KBM-7 (cell line): ENCODE measurements at regions not wholly inside any gene's neighbourhood (a gene's known extent, or its start where the extent isn't known, plus 50 kb on each side); places are given as distances from the start of the nearest gene placed in this dataset.

Source experiments
- DNase-seq: peaks from one replicate; pipeline ENCODE4 v3.0.0-alpha.2; 2015
- in situ Hi-C: fragments of 300-500 bp; cut with MboI; formaldehyde crosslinking; loops from 2 replicates; pipeline ENCODE4 v1.14.3; 2020; ENCODE audit warnings: low sequenced_read_pairs, low pct_unique_long_range_greater_than_20kb, mixed read lengths

DNA sequence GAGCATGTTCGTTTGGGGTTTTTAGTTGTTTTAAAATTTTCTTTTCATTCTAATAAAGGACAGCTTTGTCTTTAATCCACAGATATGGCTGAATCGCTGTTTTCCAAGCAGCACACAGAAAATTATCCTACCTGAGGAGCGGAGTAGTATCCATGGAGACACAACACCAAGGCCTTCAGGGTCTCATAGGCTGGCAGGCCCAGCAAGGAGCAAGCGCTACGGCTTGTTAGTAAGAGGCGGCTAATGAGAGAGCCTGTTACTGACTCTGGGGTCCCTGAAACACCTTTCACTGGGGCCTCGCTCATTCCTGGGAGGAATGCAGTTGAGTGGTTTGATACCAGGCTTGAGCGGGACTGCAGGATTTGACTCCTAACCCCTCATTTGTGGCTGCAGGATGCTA is 303.8 kb upstream of the CDH4 start:
- in situ Hi-C loops: no loop called here
- DNase-seq: no peak

GRCh38 chr20:60950561-60950960 is 301.5 kb upstream of the CDH4 start:
- no peak for DNase-seq
- in situ Hi-C loops: no loop called here

GRCh38 chr20:60950974-60951373 is 301.1 kb upstream of the CDH4 start:
- in situ Hi-C loops: no loop called here
- DNase-seq: no peak

DNA sequence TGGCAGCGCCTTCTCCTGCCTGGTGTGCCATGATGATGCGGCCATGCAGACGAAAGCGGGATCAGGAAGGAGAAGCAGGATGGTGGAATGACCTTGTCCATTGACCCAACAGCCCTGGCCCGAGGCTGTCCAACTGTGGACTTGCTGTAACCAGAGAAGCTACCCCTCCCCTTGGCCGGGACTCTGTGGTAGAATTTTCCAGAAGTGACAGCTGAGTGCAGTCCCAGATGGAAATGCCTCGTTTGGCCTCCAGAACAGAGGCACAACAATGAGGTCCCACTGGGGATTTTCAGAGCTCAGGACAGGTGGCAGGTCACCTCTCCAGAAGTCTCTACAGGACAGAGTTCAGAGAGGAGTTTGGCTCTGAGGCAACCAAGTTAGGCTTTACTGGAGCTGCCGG is 299.2 kb upstream of the CDH4 start:
- in situ Hi-C loops: no loop called here

DNA sequence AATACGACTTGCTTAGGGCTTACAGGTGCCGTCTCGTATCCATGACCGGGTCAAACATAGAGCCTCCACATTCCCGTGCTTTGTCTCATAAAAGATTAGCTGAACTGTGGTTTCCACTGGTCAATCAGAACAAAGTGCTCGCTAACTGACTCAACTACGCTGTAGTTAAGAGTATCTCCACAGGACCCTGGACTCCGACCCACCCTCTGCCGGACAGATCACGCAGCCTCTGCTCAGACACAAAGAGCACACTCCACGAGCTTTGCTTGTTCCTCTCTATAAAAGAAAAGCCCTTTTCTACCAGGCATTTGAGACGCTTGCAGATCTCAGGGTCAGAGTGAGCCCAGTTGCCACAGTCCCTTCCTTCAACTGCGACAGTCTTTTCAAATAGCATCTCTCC is 298.7 kb upstream of the CDH4 start:
- DNase-seq: no peak
- in situ Hi-C loops: no loop called here

More for the DNA sequence above, 299.2 kb upstream of the CDH4 start:
- no peak for DNase-seq

DNA sequence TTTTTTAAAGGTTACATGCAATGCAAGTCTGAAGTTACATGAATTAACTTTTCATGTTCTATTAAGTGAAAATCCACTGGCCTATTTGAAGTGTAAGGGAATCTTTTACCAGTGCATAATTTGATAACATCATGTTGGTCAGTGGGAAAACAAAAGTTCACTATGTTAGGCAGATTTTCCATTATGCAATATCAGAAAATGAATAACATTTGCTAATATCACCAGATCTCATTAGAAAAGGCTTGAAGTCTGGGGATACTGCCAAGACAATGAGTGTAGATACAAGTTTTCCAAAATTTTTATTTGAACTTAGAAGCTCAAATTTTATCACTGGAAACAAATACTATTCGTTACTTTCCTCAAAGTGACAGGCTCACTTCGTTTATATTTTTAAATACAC is 296.4 kb upstream of the CDH4 start:
- no peak for DNase-seq
- in situ Hi-C loops: no loop called here

GRCh38 chr20:60956194-60956593 is 295.9 kb upstream of the CDH4 start:
- in situ Hi-C loops: no loop called here
- DNase-seq: no peak

DNA sequence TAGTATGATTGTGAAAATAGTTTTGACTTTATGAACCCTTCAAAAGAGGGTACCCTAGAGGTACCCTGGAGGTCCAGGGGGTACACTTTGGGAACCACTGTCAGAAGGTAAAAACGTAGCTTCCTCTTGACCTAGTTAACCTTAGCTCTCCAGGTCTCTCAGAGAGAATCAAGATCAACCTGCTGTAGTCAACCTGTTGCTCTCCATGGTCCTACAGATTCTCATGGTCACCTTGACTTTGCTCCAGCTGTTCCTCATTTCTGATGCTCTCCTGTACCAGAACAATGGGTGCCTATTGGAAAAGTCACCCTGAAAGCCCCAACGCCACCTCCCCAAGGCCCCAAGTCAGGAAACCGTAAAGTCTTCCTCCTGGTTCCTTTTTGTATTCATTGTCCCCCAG is 294.4 kb upstream of the CDH4 start:
- in situ Hi-C loops: no loop called here
- no peak for DNase-seq

DNA sequence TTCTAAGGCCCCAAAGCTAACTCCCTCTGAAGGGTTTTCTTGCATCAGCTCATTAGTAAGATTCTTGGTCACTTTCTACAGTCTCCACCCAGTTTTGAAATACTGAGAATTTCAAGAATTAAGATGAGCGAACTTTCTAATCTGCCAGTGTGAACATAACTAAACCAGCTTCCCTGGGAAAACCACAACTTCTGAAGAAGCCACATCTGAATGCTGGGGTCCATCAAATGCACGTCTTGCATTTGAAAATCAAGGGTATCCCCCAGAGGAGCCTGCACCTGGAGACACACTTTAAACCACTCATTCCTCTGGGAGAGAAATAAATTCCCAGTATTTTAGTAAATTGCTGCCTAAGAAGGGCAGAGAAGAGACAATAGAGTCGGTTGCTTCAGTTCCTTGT is 292.1 kb upstream of the CDH4 start:
- in situ Hi-C loops: no loop called here
- DNase-seq: no peak

DNA sequence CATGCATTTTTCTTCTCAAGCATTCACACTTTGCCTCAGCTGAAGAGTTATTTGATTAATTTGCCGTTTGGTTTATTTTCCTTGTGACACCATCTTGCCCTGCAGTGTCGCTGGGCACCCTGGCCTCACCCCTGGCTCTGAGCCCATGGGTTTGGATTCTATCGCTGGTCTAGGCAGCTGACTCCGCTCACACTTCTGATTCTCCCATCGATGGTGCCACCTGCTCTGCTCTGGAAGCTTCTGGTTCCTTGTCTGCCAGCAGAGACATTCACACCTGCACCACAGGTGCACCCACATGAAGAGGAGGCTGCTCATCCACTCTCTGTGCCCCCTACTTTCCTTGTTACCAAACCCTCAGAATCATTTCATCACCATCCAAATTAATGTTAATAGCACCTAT is 291.6 kb upstream of the CDH4 start:
- in situ Hi-C loops: no loop called here
- no peak for DNase-seq

DNA sequence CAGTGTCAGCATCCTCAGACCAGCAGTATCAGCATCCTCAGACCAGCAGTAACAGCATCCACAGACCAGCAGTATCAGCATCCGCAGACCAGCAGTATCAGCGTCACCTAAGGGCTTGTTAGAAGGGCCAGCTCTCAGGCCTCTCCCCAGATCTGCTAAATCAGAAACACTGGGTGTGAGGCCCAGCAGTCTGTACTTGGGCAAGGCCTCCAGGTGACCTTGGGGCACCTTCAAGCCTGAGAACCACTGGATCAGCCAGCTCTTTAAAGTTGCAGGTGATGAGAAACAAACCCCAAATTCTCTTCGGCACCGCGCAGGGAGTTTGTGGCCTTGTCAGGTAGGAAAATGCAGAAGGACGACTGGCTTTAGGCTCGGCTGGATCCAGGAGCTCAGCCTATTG is 290.5 kb upstream of the CDH4 start:
- DNase-seq: no peak
- in situ Hi-C loops: no loop called here

GRCh38 chr20:60962367-60963045 is 289.6 kb upstream of the CDH4 start:
- in situ Hi-C loops: no loop called here
- DNase-seq: no peak

GRCh38 chr20:60963146-60963545 is 288.9 kb upstream of the CDH4 start:
- in situ Hi-C loops: no loop called here
- DNase-seq: no peak

DNA sequence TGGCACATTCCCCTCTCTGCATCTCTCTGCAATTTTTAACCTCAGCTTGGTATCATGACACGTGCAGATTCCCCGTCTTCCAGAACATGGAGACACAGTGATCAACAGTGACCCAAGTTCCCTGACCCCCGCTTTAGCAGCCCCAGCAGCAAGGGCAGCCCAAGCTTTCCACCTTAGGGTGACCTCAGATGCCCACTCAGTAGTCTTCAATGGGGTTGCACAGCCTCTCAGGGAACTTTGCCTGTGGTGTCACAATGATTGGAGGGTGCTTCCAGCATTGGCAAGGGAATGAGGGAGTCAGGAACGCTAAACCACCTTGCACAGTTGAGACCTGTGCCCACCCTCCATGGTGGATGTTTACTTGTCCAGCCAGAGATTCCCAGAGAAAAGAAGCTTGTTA is 287.1 kb upstream of the CDH4 start:
- no peak for DNase-seq
- in situ Hi-C loops: no loop called here

GRCh38 chr20:60966031-60966430 is 286.0 kb upstream of the CDH4 start:
- in situ Hi-C loops: no loop called here
- no peak for DNase-seq

DNA sequence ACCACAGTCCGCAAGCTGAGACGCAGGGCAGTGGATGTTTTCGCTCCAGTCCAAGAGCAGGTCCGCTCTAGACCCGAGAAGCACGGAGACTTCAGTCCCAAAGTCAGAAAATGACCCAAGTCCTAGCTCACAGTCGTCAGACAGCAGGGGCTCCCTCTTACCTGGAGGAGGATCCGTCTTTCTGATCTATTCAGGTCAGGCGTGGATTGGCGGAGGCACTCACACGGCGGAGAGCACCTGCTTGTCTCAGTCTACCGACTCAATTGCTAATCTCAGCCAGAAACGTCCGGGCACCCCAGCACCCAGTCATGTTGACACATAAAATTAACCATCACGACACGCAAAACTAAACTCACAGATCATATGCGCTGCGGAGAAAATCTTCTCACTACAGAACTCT is 285.3 kb upstream of the CDH4 start:
- no peak for DNase-seq

GRCh38 chr20:60967431-60968316 is 284.4 kb upstream of the CDH4 start:
- no peak for DNase-seq
- in situ Hi-C loops: no loop called here

More for the DNA sequence above, 285.3 kb upstream of the CDH4 start:
- in situ Hi-C loops: no loop called here

GRCh38 chr20:60968853-60969720 is 283.0 kb upstream of the CDH4 start:
- in situ Hi-C loops: no loop called here
- DNase-seq: no peak

DNA sequence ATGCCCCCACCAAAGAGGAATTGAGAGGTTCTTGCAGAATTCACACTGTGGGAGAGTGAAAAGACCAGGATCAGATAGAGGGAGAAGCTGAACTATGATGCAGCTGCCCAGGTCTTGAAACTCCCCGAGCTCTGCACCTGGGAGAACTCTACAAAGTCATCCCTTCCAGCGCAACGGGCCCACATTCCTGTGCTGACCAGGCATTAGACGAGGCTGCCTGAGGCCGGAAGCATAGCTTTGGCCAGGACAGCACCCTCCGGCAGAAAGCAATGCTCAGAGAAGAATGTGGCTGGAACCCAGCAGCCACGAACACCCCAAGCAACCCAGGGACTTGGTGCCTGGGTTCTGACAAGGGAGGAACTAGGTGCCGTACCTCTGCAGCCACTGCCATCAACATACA is 281.5 kb upstream of the CDH4 start:
- no peak for DNase-seq

GRCh38 chr20:60974022-60974421 is 278.0 kb upstream of the CDH4 start:
- in situ Hi-C loops: no loop called here
- no peak for DNase-seq

More for the DNA sequence above, 281.5 kb upstream of the CDH4 start:
- in situ Hi-C loops: no loop called here
